B cell (primary cell): ENCODE measurements at regions not wholly inside any gene's neighbourhood (a gene's known extent, or its start where the extent isn't known, plus 50 kb on each side); places are given as distances from the start of the nearest gene placed in this dataset.

Experiments
- ATAC-seq: fragments of 200-7000 bp; cut with Tn5 transposase; one replicate; pipeline ENCODE4 v1.10.0; 2021; ENCODE audit warnings: low read depth, mild to moderate bottlenecking, moderate number of reproducible peaks, moderate library complexity
- CTCF ChIA-PET: fragments of 350-600 bp; sonication (Branson Sonifier 250); formaldehyde crosslinking; loops from one replicate; lab custom pipeline; 2021; ENCODE audit warnings: antibody characterized with exemption, inconsistent platforms; lab: Charles Lee
- POLR2A ChIA-PET: fragments of 350-600 bp; sonication (Branson Sonifier 250); formaldehyde crosslinking; loops from one replicate; lab custom pipeline; 2021; ENCODE audit warnings: antibody characterized with exemption; lab: Charles Lee
- DNase-seq: peaks from one replicate; pipeline ENCODE4 v3.0.0; 2013
- H2AFZ ChIP-seq: 2 replicates; pipeline ENCODE4 v1.6.1; 2012; ENCODE audit warnings: mild to moderate bottlenecking, low read depth, low read length; ENCODE audit not compliant: insufficient read depth, poor library complexity, severe bottlenecking
- H3K27ac ChIP-seq, 2 donors: 1 replicate in 1 of 2; 2 replicates in 1 of 2; pipeline ENCODE4 v1.5.1; 2012 to 2013; ENCODE audit warnings: low read length in 2 of 2, mild to moderate bottlenecking in 2 of 2, moderate library complexity in 1 of 2
- H3K27me3 ChIP-seq, 4 experiments: fragments of 200-600 bp in 1 of 4; sonication (generic) in 1 of 4; replicated peaks in 1 of 4; 1 replicate in 2 of 4; 2 replicates in 2 of 4; pipeline versions ENCODE4 v1.6.1 to v1.7.0; 2013 to 2016; ENCODE audit warnings: low read length in 3 of 4, mild to moderate bottlenecking in 2 of 4, mixed read lengths in 1 of 4, moderate library complexity in 1 of 4; ENCODE audit not compliant: insufficient read depth in 4 of 4, control insufficient read depth in 3 of 4; ENCODE audit errors: control extremely low read depth in 1 of 4
- H3K36me3 ChIP-seq, 2 experiments: replicated peaks in 1 of 2; 1 replicate in 1 of 2; 2 replicates in 1 of 2; pipeline versions ENCODE4 v1.6.1 to v1.7.1; 2013; ENCODE audit warnings: low read length in 1 of 2; ENCODE audit not compliant: insufficient read depth in 2 of 2, control insufficient read depth in 1 of 2; ENCODE audit errors: control extremely low read depth in 1 of 2, extremely low read depth in 1 of 2
- H3K4me1 ChIP-seq, 2 donors: fragments of 200-600 bp in 1 of 2; sonication (generic) in 1 of 2; 1 replicate in 1 of 2; 2 replicates in 1 of 2; pipeline versions ENCODE4 v1.5.1 to v1.6.1; 2013 to 2017; ENCODE audit warnings: low read length in 2 of 2; ENCODE audit not compliant: control insufficient read depth in 2 of 2, insufficient read depth in 2 of 2
- H3K4me2 ChIP-seq: replicated peaks from 2 replicates; pipeline ENCODE3; 2012; ENCODE audit warnings: mild to moderate bottlenecking, low read depth, low read length; ENCODE audit not compliant: poor library complexity, severe bottlenecking
- H3K4me3 ChIP-seq, 5 experiments: fragments of 200-600 bp in 1 of 5; sonication (generic) in 1 of 5; 1 replicate in 3 of 5; 2 replicates in 2 of 5; pipeline versions ENCODE4 v1.5.1 to v1.7.0; 2011 to 2016; ENCODE audit warnings: low read length in 4 of 5, mild to moderate bottlenecking in 4 of 5, low read depth in 2 of 5, control low read depth in 1 of 5, moderate library complexity in 1 of 5; ENCODE audit not compliant: insufficient read depth in 1 of 5; ENCODE audit errors: control extremely low read depth in 1 of 5, extremely low read depth in 1 of 5
- H3K79me2 ChIP-seq: fragments of 200-600 bp; sonication (generic); one replicate; pipeline ENCODE4 v1.6.0; 2016; ENCODE audit warnings: low read length; ENCODE audit not compliant: control insufficient read depth, insufficient read depth
- H3K9ac ChIP-seq: fragments of 200-600 bp; sonication (generic); 2 replicates; pipeline ENCODE4 v1.6.1; 2017; ENCODE audit warnings: mild to moderate bottlenecking, low read length, moderate library complexity
- H3K9me3 ChIP-seq, 3 donors: one replicate each; pipeline versions ENCODE4 v1.6.1 to v1.7.1; 2013; ENCODE audit warnings: low read length in 2 of 3; ENCODE audit not compliant: control insufficient read depth in 2 of 3, insufficient read depth in 1 of 3; ENCODE audit errors: control extremely low read depth in 1 of 3
- H4K20me1 ChIP-seq: 2 replicates; pipeline ENCODE4 v1.6.0; 2012; ENCODE audit warnings: mild to moderate bottlenecking, low read length; ENCODE audit not compliant: insufficient read depth, control insufficient read depth, poor library complexity, severe bottlenecking
- H3K27ac Mint-ChIP-seq: one replicate; pipeline ENCODE4 v1.8.0; 2021; ENCODE audit warnings: mixed read lengths
- H3K27me3 Mint-ChIP-seq: one replicate; pipeline ENCODE4 v1.8.0; 2021; ENCODE audit warnings: mixed read lengths
- H3K4me1 Mint-ChIP-seq: one replicate; pipeline ENCODE4 v1.8.0; 2021; ENCODE audit warnings: mixed read lengths
- H3K4me3 Mint-ChIP-seq: one replicate; pipeline ENCODE4 v1.8.0; 2021; ENCODE audit warnings: mixed read lengths
- H3K9me3 Mint-ChIP-seq: one replicate; pipeline ENCODE4 v1.8.0; 2022; ENCODE audit warnings: mixed read lengths; ENCODE audit not compliant: insufficient read depth
- CTCF ChIP-seq: fragments of 200-600 bp; IDR thresholded peaks from one replicate; pipeline ENCODE4 v1.8.0; 2022; ENCODE audit warnings: antibody characterized with exemption, mild to moderate bottlenecking
- EZH2 ChIP-seq: IDR thresholded peaks from 2 replicates; pipeline ENCODE4 v1.6.1; 2012; ENCODE audit warnings: borderline replicate concordance, low read depth, mild to moderate bottlenecking, moderate library complexity, low read length; ENCODE audit not compliant: insufficient read depth, poor library complexity, severe bottlenecking
- WGBS: methylation state at CpG from one replicate; pipeline ENCODE4 v1.1.5; 2013; ENCODE audit warnings: missing lambda C conversion rate; ENCODE audit not compliant: insufficient coverage; 5-methylcytosine and 5-hydroxymethylcytosine counted together
- intact Hi-C: fragments of 100-400 bp; cut with micrococcal nuclease; formaldehyde crosslinking; loops from one replicate; pipeline ENCODE4 v1.10.0; 2022

GRCh38 chr11:37002831-37003230 is 404.8 kb upstream of the RAG2 start:
- Histone ChIP-seq H3K4me3 (no peak overlapping the region), H3K27ac (no peak overlapping the region), H3K9ac (no peak overlapping the region), H3K27me3 (no peaks in the 10 kb centered on the region), H2AFZ (no peak overlapping the region), H3K4me1 (no peaks in the 10 kb centered on the region), H3K36me3 (no peaks in the 10 kb centered on the region), H3K9me3 (peaks cover 0 to 2% (median 0%) of the 10 kb centered on the region in 3 donors), H4K20me1 (no peaks in the 10 kb centered on the region), H3K4me2 (no peak overlapping the region), H3K79me2 (no peaks in the 10 kb centered on the region)
- Mint-ChIP-seq H3K27me3 (no peaks in the 10 kb centered on the region), H3K9me3 (no peaks in the 10 kb centered on the region), H3K27ac (no peak overlapping the region), H3K4me3 (no peak overlapping the region), H3K4me1 (no peaks in the 10 kb centered on the region)
- DNase-seq (no peak), ATAC-seq (no peak)
- intact Hi-C loops = no loop called here
- TF ChIP-seq CTCF (no peak), EZH2 (no peak)
- CTCF ChIA-PET = no interaction called here
- POLR2A ChIA-PET = no interaction called here
- 100% methylated on average over 1 of the region's 3 CpGs for WGBS

- H3K9me3 Mint-ChIP-seq = no peaks in the 10 kb centered on the region
- ChIA-PET CTCF (no interaction called here), POLR2A (no interaction called here)
- TF ChIP-seq EZH2 (no peak), CTCF (no peak)
- Histone ChIP-seq H3K4me1 (no peaks in the 10 kb centered on the region), H3K27me3 (no peaks in the 10 kb centered on the region), H3K9ac (no peak overlapping the region), H4K20me1 (no peaks in the 10 kb centered on the region), H2AFZ (no peak overlapping the region), H3K9me3 (peaks cover 0 to 2% (median 0%) of the 10 kb centered on the region in 3 donors), H3K36me3 (no peaks in the 10 kb centered on the region), H3K79me2 (no peaks in the 10 kb centered on the region), H3K4me3 (no peak overlapping the region), H3K4me2 (no peak overlapping the region), H3K27ac (no peak overlapping the region)
- H3K4me3 Mint-ChIP-seq = no peak overlapping the region
- DNase-seq (no peak), ATAC-seq (no peak)
- no CpG with 5 or more reads among the region's 6 CpGs for WGBS
- no peak overlapping the region for H3K27ac Mint-ChIP-seq
- no peaks in the 10 kb centered on the region for H3K4me1 Mint-ChIP-seq
- no peaks in the 10 kb centered on the region for H3K27me3 Mint-ChIP-seq
- intact Hi-C loops = no loop called here
These were observed 399.6 kb upstream of the RAG2 start for GRCh38 chr11:36997656-36998055.
